HepG2 (cell line): ENCODE measurements at regions not wholly inside any gene's neighbourhood (a gene's known extent, or its start where the extent isn't known, plus 50 kb on each side); places are given as distances from the start of the nearest gene placed in this dataset.

Experiments
- CBFB ChIP-seq: sonication (generic); formaldehyde crosslinking; IDR thresholded peaks from 2 replicates; pipeline ENCODE4 v1.4.0; 2020; ENCODE audit warnings: missing genetic modification reagents
- CBX1 ChIP-seq: IDR thresholded peaks from one replicate; pipeline ENCODE4 v1.6.1; 2016; ENCODE audit warnings: antibody characterized with exemption, low read depth
- ELF1 ChIP-seq: sonication (generic); formaldehyde crosslinking; IDR thresholded peaks from 2 replicates; pipeline ENCODE4 v1.4.0; 2020; ENCODE audit warnings: missing genetic modification reagents
- FOXA3 ChIP-seq: IDR thresholded peaks from 2 replicates; pipeline ENCODE4 v1.6.1; 2016; ENCODE audit warnings: missing genetic modification reagents, missing compliant biosample characterization
- GATAD2A ChIP-seq: IDR thresholded peaks from 2 replicates; pipeline ENCODE4 v1.6.1; 2016
- HNF4A ChIP-seq: sonication (generic); formaldehyde crosslinking; IDR thresholded peaks from 2 replicates; pipeline ENCODE4 v1.4.0; 2020; ENCODE audit warnings: missing genetic modification reagents
- HOXA5 ChIP-seq: sonication (generic); formaldehyde crosslinking; IDR thresholded peaks from 2 replicates; pipeline ENCODE4 v1.4.0; 2020; ENCODE audit warnings: missing genetic modification reagents
- IRX3 ChIP-seq: sonication (generic); formaldehyde crosslinking; IDR thresholded peaks from 2 replicates; pipeline ENCODE4 v1.8.1; 2023; ENCODE audit warnings: mild to moderate bottlenecking, low read depth, missing genetic modification reagents, borderline replicate concordance
- KDM1A ChIP-seq: IDR thresholded peaks from 2 replicates; pipeline ENCODE4 v1.6.1; 2016; ENCODE audit warnings: missing compliant biosample characterization
- MAFK ChIP-seq, 2 experiments: IDR thresholded peaks in 1 of 2; conservative IDR thresholded peaks in 1 of 2; 2 replicates each; pipeline ENCODE4 v1.6.1; 2011; ENCODE audit warnings: improper control_type of control experiment in 2 of 2, low read length in 2 of 2
- PPARG ChIP-seq: conservative IDR thresholded peaks from 2 replicates; pipeline ENCODE4 v1.6.1; 2016; ENCODE audit warnings: missing biosample characterization, missing genetic modification reagents
- RARG ChIP-seq: sonication (generic); formaldehyde crosslinking; IDR thresholded peaks from 2 replicates; pipeline ENCODE4 v1.4.0; 2020; ENCODE audit warnings: low read depth, mild to moderate bottlenecking, missing genetic modification reagents
- RELA ChIP-seq: sonication (generic); formaldehyde crosslinking; IDR thresholded peaks from 2 replicates; pipeline ENCODE4 v1.4.0; 2020; ENCODE audit warnings: missing genetic modification reagents
- SATB2 ChIP-seq: sonication (generic); formaldehyde crosslinking; IDR thresholded peaks from 2 replicates; pipeline ENCODE4 v1.5.0; 2020; ENCODE audit warnings: missing genetic modification reagents
- SMARCE1 ChIP-seq: fragments of 450-650 bp; IDR thresholded peaks from 2 replicates; pipeline ENCODE4 v1.6.1; 2017; ENCODE audit warnings: borderline replicate concordance
- U2AF1 ChIP-seq: fragments of 200-400 bp; formaldehyde crosslinking; optimal IDR thresholded peaks from 2 replicates; pipeline ENCODE3; 2017; ENCODE audit warnings: mild to moderate bottlenecking, low read depth, low read length
- YY1 ChIP-seq: IDR thresholded peaks from 2 replicates; pipeline ENCODE4 v1.6.1; 2011; ENCODE audit warnings: low read length, low read depth, moderate library complexity, mild to moderate bottlenecking; ENCODE audit not compliant: insufficient read depth, insufficient replicate concordance
- ZFP90 ChIP-seq: sonication (generic); formaldehyde crosslinking; IDR thresholded peaks from 2 replicates; pipeline ENCODE4 v1.8.0; 2022; ENCODE audit warnings: missing genetic modification reagents, mild to moderate bottlenecking, inconsistent platforms, borderline replicate concordance
- ZFY ChIP-seq: sonication (generic); formaldehyde crosslinking; IDR thresholded peaks from 2 replicates; pipeline ENCODE4 v1.4.0; 2020; ENCODE audit warnings: missing genetic modification reagents
- ZNF317 ChIP-seq: sonication (generic); formaldehyde crosslinking; IDR thresholded peaks from 2 replicates; pipeline ENCODE4 v1.5.0; 2020; ENCODE audit warnings: mild to moderate bottlenecking, missing genetic modification reagents
- ZNF546 ChIP-seq: sonication (generic); formaldehyde crosslinking; conservative IDR thresholded peaks from 2 replicates; pipeline ENCODE4 v1.8.1; 2023; ENCODE audit warnings: mild to moderate bottlenecking, missing genetic modification reagents
- ZNF598 ChIP-seq: sonication (generic); formaldehyde crosslinking; IDR thresholded peaks from 2 replicates; pipeline ENCODE4 v1.5.1; 2020; ENCODE audit warnings: mild to moderate bottlenecking, missing genetic modification reagents, borderline replicate concordance
- TF ChIP-seq, protein P1 (sequence below): IDR thresholded peaks from 2 replicates; pipeline ENCODE4 v1.6.1; 2016; ENCODE audit warnings: missing biosample characterization, missing genetic modification reagents, low read depth
- TF ChIP-seq, protein P2 (sequence below): sonication (generic); formaldehyde crosslinking; IDR thresholded peaks from 2 replicates; pipeline ENCODE4 v1.4.0; 2020; ENCODE audit warnings: missing genetic modification reagents
- TF ChIP-seq, protein P3 (sequence below): fragments of 450-650 bp; IDR thresholded peaks from 2 replicates; pipeline ENCODE4 v1.6.1; 2016

DNA sequence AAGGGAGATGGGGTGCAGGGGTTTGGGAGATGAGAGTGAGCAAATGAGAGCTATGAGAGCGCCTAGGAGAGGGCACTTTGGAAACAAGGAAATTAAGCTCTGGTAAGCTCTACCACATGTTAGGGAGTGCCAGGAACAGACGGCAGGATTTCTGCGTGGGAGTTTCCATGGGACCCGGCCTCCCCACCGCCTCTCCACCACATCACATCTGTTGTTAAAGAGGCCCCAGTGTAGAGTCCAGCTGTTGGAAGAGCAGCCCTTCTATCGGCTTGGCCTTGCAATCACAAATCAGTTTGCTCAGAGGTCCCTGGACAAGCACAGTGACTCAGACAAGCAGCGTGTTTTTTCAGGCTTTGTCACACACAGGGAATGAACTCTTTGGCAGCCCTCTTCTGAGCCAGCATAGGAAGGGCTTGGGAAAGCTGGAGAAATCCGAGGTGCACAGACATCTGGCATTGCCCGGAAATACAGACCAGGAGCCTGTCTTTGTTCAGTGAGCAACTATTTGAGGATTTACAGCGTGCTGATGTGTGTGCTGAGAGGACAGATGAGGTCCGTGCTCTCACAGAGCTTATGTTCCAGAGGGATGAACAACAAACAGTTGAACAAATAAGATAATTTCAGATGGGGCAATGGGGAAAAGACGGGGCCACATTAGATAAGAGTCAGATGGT, 370.6 kb upstream of the PROK2 start (continued):
- TF ChIP-seq U2AF1 = no peak
- TF ChIP-seq YY1 = peak; percentile 23
- TF ChIP-seq, protein P1, sequence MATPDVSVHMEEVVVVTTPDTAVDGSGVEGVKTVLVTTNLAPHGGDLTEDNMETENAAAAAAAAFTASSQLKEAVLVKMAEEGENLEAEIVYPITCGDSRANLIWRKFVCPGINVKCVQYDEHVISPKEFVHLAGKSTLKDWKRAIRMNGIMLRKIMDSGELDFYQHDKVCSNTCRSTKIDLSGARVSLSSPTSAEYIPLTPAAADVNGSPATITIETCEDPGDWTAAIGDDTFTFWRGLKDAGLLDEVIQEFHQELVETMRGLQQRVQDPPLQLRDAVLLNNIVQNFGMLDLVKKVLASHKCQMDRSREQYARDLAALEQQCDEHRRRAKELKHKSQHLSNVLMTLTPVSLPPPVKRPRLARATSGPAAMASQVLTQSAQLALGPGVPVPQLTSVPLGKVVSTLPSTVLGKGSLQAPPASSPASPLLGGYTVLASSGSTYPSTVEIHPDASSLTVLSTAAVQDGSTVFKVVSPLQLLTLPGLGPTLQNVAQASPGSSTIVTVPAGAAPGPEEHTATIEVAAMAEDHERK (CRISPR knock-in tag) = no peak
- no peak for TF ChIP-seq MAFK (conservative IDR thresholded peaks at IDR 0.05 in 1 of 2, IDR thresholded peaks at IDR 0.05 in 1 of 2; ENCODE audit: low read length in 2 of 2)
- TF ChIP-seq IRX3 (CRISPR knock-in tag) = no peak
- TF ChIP-seq ZNF546 = no peak
- peak; percentile 52 for TF ChIP-seq HNF4A (CRISPR knock-in tag)
- no peak for TF ChIP-seq CBX1
- no peak for TF ChIP-seq SMARCE1
- no peak for TF ChIP-seq RELA
- TF ChIP-seq, protein P2, sequence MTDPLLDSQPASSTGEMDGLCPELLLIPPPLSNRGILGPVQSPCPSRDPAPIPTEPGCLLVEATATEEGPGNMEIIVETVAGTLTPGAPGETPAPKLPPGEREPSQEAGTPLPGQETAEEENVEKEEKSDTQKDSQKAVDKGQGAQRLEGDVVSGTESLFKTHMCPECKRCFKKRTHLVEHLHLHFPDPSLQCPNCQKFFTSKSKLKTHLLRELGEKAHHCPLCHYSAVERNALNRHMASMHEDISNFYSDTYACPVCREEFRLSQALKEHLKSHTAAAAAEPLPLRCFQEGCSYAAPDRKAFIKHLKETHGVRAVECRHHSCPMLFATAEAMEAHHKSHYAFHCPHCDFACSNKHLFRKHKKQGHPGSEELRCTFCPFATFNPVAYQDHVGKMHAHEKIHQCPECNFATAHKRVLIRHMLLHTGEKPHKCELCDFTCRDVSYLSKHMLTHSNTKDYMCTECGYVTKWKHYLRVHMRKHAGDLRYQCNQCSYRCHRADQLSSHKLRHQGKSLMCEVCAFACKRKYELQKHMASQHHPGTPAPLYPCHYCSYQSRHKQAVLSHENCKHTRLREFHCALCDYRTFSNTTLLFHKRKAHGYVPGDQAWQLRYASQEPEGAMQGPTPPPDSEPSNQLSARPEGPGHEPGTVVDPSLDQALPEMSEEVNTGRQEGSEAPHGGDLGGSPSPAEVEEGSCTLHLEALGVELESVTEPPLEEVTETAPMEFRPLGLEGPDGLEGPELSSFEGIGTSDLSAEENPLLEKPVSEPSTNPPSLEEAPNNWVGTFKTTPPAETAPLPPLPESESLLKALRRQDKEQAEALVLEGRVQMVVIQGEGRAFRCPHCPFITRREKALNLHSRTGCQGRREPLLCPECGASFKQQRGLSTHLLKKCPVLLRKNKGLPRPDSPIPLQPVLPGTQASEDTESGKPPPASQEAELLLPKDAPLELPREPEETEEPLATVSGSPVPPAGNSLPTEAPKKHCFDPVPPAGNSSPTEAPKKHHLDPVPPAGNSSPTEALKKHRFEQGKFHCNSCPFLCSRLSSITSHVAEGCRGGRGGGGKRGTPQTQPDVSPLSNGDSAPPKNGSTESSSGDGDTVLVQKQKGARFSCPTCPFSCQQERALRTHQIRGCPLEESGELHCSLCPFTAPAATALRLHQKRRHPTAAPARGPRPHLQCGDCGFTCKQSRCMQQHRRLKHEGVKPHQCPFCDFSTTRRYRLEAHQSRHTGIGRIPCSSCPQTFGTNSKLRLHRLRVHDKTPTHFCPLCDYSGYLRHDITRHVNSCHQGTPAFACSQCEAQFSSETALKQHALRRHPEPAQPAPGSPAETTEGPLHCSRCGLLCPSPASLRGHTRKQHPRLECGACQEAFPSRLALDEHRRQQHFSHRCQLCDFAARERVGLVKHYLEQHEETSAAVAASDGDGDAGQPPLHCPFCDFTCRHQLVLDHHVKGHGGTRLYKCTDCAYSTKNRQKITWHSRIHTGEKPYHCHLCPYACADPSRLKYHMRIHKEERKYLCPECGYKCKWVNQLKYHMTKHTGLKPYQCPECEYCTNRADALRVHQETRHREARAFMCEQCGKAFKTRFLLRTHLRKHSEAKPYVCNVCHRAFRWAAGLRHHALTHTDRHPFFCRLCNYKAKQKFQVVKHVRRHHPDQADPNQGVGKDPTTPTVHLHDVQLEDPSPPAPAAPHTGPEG = 0 out of 2 replicates have a peak, but pooled peaks have one; percentile 33
- no peak for TF ChIP-seq HOXA5 (CRISPR knock-in tag)
- TF ChIP-seq PPARG (CRISPR knock-in tag) = no peak
- TF ChIP-seq ZFY (CRISPR knock-in tag) = peak; percentile 52; the same call in 1 of the 2 replicates
- 0 out of 2 replicates have a peak, but pooled peaks have one; percentile 41 for TF ChIP-seq KDM1A (CRISPR knock-in tag)
- TF ChIP-seq ZFP90 (CRISPR knock-in tag) = no peak
- TF ChIP-seq RARG = no peak
- TF ChIP-seq, protein P3, sequence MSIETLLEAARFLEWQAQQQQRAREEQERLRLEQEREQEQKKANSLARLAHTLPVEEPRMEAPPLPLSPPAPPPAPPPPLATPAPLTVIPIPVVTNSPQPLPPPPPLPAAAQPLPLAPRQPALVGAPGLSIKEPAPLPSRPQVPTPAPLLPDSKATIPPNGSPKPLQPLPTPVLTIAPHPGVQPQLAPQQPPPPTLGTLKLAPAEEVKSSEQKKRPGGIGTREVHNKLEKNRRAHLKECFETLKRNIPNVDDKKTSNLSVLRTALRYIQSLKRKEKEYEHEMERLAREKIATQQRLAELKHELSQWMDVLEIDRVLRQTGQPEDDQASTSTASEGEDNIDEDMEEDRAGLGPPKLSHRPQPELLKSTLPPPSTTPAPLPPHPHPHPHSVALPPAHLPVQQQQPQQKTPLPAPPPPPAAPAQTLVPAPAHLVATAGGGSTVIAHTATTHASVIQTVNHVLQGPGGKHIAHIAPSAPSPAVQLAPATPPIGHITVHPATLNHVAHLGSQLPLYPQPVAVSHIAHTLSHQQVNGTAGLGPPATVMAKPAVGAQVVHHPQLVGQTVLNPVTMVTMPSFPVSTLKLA = no peak
- TF ChIP-seq ELF1 = peak; percentile 37; the same call in 1 of the 2 replicates
- TF ChIP-seq CBFB (CRISPR knock-in tag) = no peak
- TF ChIP-seq GATAD2A (CRISPR knock-in tag) = peak; percentile 73
- TF ChIP-seq SATB2 (CRISPR knock-in tag) = no peak
- no peak for TF ChIP-seq ZNF598 (CRISPR knock-in tag)
- TF ChIP-seq ZNF317 = peak; percentile 92
- peak; percentile 55 for TF ChIP-seq FOXA3
